ENCODE measurements at regions not wholly inside any gene's neighbourhood (a gene's known extent, or its start where the extent isn't known, plus 50 kb on each side); places are given as distances from the start of the nearest gene placed in this dataset.

- DNase-seq (ENCODE audit: low spot score), result no peak
These were observed 73.8 kb downstream of the CBLN2 start for GRCh38 chr18:72470391-72470790.

GRCh38 chr18:72468021-72468710 is 76.0 kb downstream of the CBLN2 start:
- no peak for DNase-seq (ENCODE audit: low spot score)

DNA sequence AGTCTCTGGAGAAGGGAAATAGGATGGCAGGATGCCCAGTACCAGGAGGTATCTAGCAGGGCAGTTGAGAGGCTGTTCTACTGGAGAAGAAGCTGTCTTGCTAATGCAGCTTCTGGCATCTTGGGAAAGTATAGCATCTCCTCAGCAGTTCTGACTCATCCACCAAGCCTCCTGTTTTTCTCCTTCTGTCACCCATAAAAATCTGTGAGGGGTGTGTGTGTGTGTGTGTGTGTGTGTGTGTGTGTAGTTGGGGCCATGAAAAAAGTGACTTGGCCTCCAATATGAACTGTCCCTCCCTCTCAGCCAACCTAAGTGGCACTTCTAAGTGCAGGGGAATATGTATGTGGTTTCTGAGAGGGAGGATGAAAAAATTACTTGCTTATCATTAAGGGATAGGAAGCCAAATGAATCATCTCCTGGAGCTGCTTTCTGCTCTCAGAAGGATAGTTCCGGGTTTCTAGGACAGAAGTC is 83.9 kb downstream of the CBLN2 start:
- DNase-seq (ENCODE audit: low spot score), result no peak

DNA sequence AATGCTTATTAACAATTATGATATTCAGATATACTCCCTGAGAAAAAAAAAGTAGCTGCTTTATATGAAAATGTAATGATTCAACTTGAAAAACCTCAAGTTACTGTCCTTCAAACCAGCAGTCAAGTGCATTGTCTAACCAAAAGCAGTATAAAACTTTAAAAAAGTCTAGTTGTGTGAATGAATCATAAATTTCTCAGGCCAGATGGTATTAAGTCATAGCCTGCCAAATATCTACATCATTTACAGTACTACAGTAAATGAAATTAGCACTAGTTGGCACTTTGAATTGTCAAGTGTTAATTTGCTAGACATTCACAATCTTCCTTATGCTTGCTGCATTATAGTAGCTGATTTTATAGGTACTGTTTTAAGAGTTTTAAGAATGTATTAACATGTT is 85.9 kb downstream of the CBLN2 start:
- no peak for DNase-seq (ENCODE audit: low spot score)

DNA sequence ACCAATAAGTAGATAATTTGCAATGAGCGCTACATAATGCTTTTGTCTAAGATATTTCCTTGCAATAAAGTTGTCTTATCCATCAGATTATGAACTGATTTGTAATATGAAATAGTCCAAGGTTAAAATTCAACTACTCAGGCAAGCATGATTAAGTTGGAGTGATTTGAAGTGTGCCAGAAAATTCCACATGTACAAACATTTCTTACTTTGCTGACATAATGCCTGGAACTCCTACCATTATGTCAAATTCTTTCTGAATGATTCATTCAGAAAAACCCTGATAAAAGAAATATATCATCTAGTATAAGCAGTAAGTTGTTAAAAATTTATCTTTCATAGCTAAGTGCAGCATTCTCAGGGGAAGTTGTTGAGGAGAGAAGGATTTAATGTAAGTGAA is 87.3 kb downstream of the CBLN2 start:
- no peak for DNase-seq (ENCODE audit: low spot score)

DNA sequence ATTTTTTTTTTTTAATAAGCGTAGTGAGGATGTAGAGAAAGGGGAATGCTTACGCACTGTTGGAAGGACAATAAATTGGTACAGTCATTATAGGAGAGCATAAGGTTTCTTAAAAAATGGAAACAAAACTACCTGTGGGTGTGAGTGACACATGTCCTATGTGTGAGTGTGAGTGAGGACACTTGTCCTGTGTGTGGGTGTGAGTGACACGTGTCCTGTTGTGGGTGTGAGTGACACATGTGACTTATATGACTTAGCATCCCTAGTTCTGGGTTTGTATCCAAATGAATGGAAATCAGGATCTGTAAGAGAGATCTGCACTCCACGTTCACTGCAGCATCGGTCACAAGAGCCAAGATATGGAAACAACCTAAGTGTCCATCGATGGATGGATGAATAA is 91.8 kb downstream of the CBLN2 start:
- DNase-seq (ENCODE audit: low spot score), result no peak

DNA sequence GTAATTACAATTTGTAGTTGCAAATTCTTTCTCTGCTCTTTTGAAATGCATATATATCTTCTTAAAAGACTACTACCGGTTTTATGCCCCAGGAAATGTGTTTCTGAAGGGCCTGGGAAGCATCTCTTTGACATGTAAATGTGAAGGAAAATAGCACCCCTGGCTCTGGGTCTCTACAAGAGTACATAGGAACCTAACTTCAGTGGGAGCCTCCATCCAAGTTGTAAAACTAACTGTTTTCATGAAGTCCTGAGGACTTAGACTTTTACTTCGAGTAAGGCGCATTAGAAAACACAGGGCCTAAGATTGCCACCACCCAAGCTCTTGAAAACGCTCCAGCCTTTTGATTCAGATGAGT is 99.4 kb downstream of the CBLN2 start:
- no peak for DNase-seq (ENCODE audit: low spot score)

DNA sequence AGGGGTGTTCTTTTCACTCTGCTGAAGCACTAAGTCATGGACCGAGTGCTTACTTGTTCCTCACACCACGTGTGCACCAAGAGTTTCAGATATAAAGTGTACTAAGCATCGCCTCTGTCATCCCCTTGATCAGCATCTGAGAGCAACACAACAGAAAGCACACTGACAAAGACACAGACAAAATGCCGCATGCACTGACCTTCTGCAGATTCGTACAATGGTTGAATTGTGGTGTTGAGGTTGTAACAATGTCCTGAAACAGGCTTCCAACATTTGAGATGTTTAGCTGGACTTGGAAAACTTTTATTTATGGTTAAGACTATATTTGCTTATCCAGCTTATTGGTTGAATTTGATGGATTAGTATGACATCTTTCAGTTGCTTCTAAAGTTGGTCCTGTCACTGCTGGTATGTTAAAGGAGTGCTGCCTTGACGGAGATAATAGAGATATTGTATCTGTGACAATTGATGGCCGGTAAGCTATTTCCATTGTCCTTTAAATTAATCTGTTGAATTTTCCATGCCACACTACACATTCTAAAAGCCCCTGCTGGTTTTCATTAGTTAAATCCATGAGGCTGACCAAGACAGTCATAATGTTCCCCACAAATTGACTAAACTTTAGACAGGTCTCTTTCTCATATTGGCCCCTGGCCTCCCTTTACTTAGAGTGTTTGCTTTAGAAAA is 99.9 kb downstream of the CBLN2 start:
- no peak for DNase-seq (ENCODE audit: low spot score)

DNA sequence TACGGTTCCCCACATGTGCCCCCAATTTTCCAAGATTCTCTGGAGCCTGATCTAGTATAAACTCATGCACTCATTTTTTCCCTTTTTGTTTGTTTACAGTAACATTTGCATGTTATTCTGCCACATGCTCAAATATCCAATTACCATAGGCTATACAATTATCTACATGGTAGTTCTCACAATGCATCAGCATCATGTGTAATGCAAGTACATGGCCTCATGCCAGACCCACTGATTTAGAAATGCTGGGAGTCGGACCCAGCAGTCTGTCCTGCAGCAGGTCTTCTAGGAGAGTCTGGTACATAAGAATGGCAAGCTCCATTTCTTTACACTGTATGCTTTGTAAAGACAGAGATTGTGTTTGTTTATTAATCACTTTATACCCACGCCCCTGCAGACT is 107.7 kb downstream of the CBLN2 start:
- no peak for DNase-seq (ENCODE audit: low spot score)

DNA sequence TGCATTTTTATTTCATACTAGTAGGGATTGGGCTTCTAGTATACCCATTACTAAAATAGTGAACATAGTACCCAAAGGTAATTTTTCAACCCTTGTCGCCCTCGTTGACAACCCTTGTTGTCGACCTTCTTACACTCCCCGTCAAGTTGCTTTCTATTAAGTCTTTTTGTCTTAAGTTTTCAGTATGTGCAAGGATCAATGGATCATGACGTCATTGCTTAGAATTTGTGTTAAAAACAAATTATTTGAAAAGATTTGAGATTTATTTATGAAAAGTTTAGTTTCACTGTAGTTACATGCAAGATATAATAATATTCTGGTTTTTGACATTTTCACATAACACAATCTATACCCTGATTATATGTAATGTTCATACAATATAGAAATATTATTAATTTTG is 110.4 kb downstream of the CBLN2 start:
- no peak for DNase-seq (ENCODE audit: low spot score)

GRCh38 chr18:72427721-72428120 is 116.4 kb downstream of the CBLN2 start:
- DNase-seq (ENCODE audit: low spot score), result no peak

- no peak for DNase-seq (ENCODE audit: low spot score)
These were observed 124.2 kb downstream of the CBLN2 start for GRCh38 chr18:72419914-72420313.

DNA sequence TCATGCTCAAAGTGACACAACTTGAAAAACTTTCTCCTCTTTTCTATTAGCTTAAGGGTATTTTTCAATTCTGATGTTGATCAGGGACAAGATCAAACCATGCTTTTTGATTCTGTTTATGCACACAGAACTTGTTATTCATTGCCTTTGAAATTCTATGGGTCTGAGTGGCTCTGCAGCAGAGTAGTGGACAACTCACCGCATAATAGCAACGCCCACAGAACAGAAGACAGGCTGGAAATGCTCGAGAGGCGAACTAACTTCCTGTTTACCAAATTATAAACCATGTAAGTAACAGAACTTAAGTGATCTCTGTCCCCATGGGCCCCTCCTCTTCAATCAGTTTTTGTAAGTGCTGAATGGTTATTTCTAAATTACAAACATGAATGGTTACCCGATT is 131.2 kb downstream of the CBLN2 start:
- DNase-seq (ENCODE audit: low spot score), result no peak

DNA sequence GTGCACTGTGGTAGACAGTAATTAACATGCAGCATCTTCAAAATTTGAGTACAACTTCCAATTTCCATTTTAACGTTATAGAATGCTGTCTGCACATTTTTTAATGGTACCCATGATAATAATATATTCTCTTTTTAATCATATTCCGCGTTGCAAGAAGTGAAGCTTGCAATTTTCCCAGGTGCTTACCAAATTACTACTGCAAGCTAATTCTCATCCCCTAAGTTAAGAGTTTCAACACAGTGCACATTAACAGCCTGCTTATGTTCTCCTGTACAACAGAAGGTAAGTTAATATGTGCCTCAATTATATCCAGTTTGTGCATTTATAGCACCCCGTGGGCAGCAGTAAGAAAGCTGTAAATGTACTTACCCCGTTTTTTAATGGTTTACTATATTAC is 132.9 kb downstream of the CBLN2 start:
- no peak for DNase-seq (ENCODE audit: low spot score)

DNA sequence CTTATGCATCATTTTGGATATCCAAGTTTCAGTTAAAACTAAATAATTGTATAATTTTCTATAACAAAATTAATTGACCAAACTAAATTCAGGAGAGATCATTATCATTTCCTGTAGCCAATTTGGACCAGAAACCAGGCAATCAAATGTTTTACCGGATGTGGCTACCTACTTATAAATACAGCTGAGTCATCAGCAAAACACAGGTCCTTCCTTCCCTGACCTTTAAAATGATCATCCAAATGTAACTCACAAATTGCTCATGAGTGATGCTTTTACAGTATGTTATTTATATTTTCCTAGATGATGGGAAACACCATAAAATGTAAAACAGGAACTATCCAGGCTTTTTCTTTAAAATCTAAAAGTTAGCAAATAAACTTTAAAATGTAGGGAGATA is 133.7 kb downstream of the CBLN2 start:
- no peak for DNase-seq (ENCODE audit: low spot score)

DNA sequence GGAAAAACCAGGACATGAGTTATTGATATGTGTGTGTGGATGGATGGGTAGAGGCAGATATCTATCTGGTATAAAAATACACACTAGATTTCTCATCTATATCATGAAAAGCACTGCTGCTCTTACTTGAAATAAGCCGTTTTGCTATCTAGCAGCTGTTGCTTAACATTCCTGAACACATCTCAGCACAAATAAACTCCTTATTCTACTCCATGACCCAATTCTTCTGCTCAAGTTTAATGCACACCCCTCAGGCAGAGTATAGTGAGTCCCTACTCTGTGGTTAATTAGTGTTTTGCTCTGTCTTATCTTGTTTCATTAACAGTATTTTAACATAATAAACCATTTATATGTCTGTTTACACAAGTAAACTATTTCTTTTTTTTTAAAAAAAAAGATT is 134.2 kb downstream of the CBLN2 start:
- no peak for DNase-seq (ENCODE audit: low spot score)

GRCh38 chr18:72407048-72407447 is 137.1 kb downstream of the CBLN2 start:
- no peak for DNase-seq (ENCODE audit: low spot score)

- DNase-seq (ENCODE audit: low spot score), result no peak
These were observed 152.2 kb downstream of the CBLN2 start for GRCh38 chr18:72391951-72392350.

DNA sequence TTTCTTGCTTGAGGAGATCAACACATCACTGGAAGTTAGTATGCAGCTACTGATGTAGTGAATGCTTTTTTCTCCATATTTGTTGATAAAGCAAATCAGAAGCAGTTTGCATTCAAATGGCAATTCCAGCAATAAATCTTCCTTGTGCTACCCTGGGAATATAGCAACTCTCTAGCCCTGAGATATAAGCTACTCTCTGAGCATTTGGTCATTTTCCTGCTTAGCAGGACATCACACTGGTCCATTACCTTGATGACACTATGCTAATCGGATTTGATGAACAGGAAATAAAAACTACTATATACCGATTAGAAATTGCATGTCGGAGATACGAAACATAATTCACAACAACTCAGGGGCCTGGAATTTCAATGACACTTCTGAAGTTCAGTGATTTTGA is 152.7 kb downstream of the CBLN2 start:
- DNase-seq (ENCODE audit: low spot score), result no peak

DNA sequence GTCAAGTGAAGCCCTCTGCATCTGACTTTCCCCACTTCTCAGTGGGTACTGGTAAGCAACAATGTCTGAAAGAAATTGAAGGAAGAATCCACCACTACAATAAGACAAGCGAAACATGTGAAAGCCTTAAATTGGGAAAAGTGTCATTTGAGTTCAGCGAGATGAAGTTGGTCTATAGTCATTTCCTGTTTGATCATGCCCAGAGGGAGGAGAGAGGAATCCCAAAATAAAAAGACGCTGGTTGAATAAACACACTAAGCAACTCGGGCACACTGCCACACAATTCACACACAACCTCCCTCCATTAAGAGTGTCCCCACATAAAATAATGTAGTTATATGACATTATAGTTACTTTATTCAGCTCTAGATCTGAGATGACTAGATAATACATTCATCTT is 166.1 kb downstream of the CBLN2 start:
- DNase-seq (ENCODE audit: low spot score), result no peak

DNA sequence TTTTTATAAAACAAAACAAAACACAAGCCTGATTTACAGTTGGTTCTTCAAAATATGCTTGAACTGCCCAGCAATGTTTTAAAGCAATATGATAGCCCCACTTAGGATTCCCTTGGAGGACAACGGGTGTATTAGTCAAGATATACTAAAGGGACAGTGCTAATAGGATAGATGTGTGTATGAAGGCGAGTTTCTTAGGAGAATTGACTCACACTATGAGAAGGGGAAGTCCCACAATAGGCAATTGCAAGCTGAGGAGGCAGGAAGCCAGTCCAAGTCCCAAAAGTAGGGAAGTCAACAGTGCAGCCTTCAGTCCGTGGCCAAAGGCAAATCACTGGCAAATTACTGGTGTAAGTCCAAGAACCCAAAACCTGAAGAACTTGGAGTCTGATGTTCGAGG is 167.9 kb downstream of the CBLN2 start:
- no peak for DNase-seq (ENCODE audit: low spot score)

- DNase-seq (ENCODE audit: low spot score), result no peak
These were observed 168.5 kb downstream of the CBLN2 start for GRCh38 chr18:72375618-72376017.

DNA sequence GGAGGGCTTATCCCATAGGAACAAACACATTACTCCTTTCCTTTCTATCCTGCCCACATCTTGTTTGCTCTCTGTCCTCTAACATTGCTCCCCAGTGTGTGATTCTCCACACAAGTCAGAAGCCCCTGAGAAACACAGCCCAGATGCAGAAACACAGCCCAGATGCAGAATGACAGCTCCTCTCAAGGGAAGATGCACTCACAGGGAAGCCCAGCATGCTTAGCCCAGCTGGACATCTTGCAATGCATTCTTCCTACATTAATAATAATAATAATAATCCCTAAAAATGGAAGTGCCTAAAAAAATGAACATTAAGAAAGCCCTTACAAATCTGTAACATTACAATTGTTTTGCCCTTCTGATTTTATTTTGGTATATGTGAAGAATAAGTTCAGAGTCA is 172.1 kb downstream of the CBLN2 start:
- no peak for DNase-seq (ENCODE audit: low spot score)

DNA sequence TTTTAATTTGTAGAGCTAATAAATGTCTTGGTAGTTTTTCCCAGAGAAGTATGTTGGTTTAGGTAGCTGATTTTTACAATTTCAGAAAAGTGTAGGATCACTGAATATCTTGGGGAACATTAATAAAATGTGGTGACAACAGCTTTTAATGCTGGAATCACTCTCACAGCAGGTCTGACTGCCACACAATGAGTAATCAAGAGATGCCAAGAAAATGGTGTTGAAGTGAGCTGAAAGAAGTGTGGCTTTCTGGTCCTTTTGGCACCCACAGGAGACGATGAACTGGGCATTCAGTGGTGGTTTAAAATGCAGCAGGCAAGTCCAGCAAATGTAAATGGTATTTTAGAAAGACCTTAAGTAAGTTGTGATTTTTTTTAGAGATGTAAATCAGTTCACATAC is 175.8 kb downstream of the CBLN2 start:
- DNase-seq (ENCODE audit: low spot score), result no peak
